ENCODE measurements at regions not wholly inside any gene's neighbourhood (a gene's known extent, or its start where the extent isn't known, plus 50 kb on each side); places are given as distances from the start of the nearest gene placed in this dataset.

DNA sequence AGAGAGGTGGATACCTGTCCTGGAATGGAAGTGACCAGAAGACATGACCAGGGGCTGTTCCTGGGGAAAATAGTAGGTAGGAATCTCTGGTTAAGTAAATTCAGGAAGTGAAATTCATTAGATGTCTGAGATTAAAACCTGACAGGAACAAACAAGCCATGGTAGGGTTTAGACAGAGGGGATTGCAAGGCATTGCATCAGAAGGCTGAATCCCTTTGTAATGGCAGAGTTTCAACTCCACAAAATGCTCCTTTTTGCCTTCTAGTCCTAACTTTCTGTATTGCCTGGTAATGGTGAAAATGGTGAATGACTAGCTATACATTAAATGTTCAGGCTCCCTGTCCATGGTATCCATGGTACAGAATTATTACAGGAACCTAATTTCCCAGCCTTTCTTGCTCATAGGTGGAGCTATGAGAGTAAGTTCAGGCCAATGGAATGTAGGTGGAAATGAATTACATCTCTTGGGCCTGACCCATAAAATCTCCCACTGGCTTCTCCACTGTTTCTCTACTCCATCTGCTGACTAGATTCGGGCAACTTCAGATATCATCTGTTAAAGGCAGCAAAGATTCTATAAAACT, 113.4 kb upstream of the CNTLN start:
- peak; percentile 47 for DNase-seq
- TF ChIP-seq MXI1 (IDR thresholded peaks at IDR 0.05; ENCODE audit: borderline replicate concordance, low read depth, low read length), result no peak
- TF ChIP-seq CEBPB (IDR thresholded peaks at IDR 0.05; ENCODE audit: low read depth, low read length), result peak; percentile 86
- TF ChIP-seq, protein P1, sequence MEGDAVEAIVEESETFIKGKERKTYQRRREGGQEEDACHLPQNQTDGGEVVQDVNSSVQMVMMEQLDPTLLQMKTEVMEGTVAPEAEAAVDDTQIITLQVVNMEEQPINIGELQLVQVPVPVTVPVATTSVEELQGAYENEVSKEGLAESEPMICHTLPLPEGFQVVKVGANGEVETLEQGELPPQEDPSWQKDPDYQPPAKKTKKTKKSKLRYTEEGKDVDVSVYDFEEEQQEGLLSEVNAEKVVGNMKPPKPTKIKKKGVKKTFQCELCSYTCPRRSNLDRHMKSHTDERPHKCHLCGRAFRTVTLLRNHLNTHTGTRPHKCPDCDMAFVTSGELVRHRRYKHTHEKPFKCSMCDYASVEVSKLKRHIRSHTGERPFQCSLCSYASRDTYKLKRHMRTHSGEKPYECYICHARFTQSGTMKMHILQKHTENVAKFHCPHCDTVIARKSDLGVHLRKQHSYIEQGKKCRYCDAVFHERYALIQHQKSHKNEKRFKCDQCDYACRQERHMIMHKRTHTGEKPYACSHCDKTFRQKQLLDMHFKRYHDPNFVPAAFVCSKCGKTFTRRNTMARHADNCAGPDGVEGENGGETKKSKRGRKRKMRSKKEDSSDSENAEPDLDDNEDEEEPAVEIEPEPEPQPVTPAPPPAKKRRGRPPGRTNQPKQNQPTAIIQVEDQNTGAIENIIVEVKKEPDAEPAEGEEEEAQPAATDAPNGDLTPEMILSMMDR (conservative IDR thresholded peaks at IDR 0.05; ENCODE audit: low read depth, low read length), result 0 out of 2 replicates have a peak, but pooled peaks have one; percentile 3
- no peaks in the 10 kb centered on the region for H3K36me3 ChIP-seq (ENCODE audit: control insufficient read depth, insufficient read depth, low read length)
- no peaks in the 10 kb centered on the region for H4K20me1 ChIP-seq (ENCODE audit: insufficient read depth, low read length)
- H3K9ac ChIP-seq (ENCODE audit: low read depth, low read length), result no peak overlapping the region
- H3K4me3 ChIP-seq (ENCODE audit: insufficient read depth, low read depth, low read length), result no peak overlapping the region
- H2AFZ ChIP-seq (replicated peaks; ENCODE audit: low read length, poor library complexity), result no peak overlapping the region
- no peak overlapping the region; the same call in 2 of the 3 replicates for H2BK15ac ChIP-seq (ENCODE audit: low read depth, low read length)
- H4K91ac ChIP-seq (ENCODE audit: insufficient read depth, low read depth, low read length), result peak overlapping the region; percentile 15; the same call in 1 of the 2 replicates
- in situ Hi-C loops (cut with MboI; ENCODE audit: low sequenced_read_pairs) (no loop called here), dilution Hi-C loops (cut with HindIII; ENCODE audit: low sequenced_read_pairs, unreplicated experiment) (no loop called here), intact Hi-C loops (cut with micrococcal nuclease) (no loop called here)
- peak overlapping the region; percentile 72 for H2BK120ac ChIP-seq (ENCODE audit: low read depth, low read length)
- no peak overlapping the region for H3K56ac ChIP-seq (ENCODE audit: extremely low read depth, insufficient read depth, low read length)
- no peak overlapping the region for H3K23ac ChIP-seq (ENCODE audit: low read depth, low read length)
- no peaks in the 10 kb centered on the region for H3K27me3 ChIP-seq (ENCODE audit: control insufficient read depth, insufficient read depth, low read length)
- H3K9me3 ChIP-seq (ENCODE audit: control insufficient read depth, insufficient read depth, low read length), result no peaks in the 10 kb centered on the region
- no peak overlapping the region for H3K4me2 ChIP-seq (ENCODE audit: low read depth, low read length)
- POLR2A ChIA-PET (ENCODE audit: unreplicated experiment), result no interaction called here
- H3K18ac ChIP-seq (ENCODE audit: low read depth, low read length), result peak overlapping the region; percentile 48
- CTCF ChIA-PET, result no interaction called here
- H2BK5ac ChIP-seq (ENCODE audit: low read depth, low read length, poor library complexity, severe bottlenecking), result no peak overlapping the region
- no peak overlapping the region for H2AK9ac ChIP-seq (replicated peaks; ENCODE audit: low read depth, low read length, poor library complexity)
- no TSS peak for BruUV-seq (replicated peaks)
- H3K9me1 ChIP-seq (ENCODE audit: insufficient read depth, low read length), result peaks cover 3% of the 10 kb centered on the region; the same call in 1 of the 2 replicates
- H2BK20ac ChIP-seq (ENCODE audit: low read depth, low read length), result peak overlapping the region; percentile 61; the same call in 1 of the 2 replicates
- no peak overlapping the region for H2AK5ac ChIP-seq (ENCODE audit: low read depth, low read length)
- ATAC-seq (ENCODE audit: low read depth), result no peak
- peaks cover 12% of the 10 kb centered on the region for H3K4me1 ChIP-seq (ENCODE audit: control insufficient read depth, insufficient read depth, low read length)
- no peak overlapping the region for H3K27ac ChIP-seq (ENCODE audit: insufficient read depth, low read length)
- H3K4ac ChIP-seq (ENCODE audit: low read depth, low read length), result no peak overlapping the region; the same call in 1 of the 2 replicates
- H4K8ac ChIP-seq (ENCODE audit: low read depth in 2 of 2, low read length in 2 of 2), result peak overlapping the region in 1 of 2 experiments; percentile 34; a peak in 1 of 4 replicates
- no peaks in the 10 kb centered on the region for H3K79me1 ChIP-seq (ENCODE audit: low read depth in 1 of 2, low read length in 2 of 2)
- WGBS, 2 experiments (ENCODE audit: extremely low coverage in 2 of 2, insufficient read length in 1 of 2), result no CpG with 5 or more reads among the region's 1 CpG
- H3K14ac ChIP-seq (replicated peaks; ENCODE audit: low read depth, low read length), result 0 out of 2 replicates have a peak overlapping the region, but pooled peaks have one; percentile 4
- H4K5ac ChIP-seq (ENCODE audit: low read depth, low read length), result no peak overlapping the region

All from IMR-90 (cell line).